NCI-H69 (cell line): ENCODE measurements at regions not wholly inside any gene's neighbourhood (a gene's known extent, or its start where the extent isn't known, plus 50 kb on each side); places are given as distances from the start of the nearest gene placed in this dataset.
"Not testable (repeated sequence)": the region's sequence is repeated elsewhere in the genome, so short reads cannot be mapped to it uniquely, and the experiment has no call there.

ENCODE experiments used
- DNase-seq: peaks from one replicate; lab custom pipeline; 2025; lab: John Stamatoyannopoulos, UW

DNA sequence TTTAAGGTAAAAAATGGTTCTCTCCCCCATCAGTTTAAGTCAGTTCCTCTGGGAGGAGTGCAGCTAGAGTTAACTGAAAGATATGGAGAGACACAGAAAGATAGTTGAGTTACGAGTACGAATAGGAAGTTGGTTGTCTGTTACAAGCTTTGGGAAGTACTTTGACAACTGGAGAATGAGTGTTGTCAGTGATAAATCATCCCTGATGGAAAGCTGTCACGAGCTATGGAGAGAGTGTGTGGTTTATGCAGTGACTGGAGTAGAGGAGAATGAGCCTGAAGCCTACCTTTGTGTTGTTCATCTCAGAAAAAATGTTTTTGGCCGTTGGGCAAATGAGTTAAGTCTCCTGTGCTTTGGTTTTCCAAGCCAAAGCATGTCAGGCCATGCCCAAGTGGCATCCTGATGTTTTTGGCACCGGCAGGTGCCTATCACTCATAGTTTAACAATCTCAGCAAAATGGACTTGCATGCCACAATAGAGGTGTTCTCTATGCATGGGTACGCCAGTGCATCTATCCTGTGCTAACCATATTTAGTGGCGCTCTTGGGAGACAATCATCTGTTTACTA lies 350.2 kb downstream of the IRS2 start:
- no peak for DNase-seq

DNA sequence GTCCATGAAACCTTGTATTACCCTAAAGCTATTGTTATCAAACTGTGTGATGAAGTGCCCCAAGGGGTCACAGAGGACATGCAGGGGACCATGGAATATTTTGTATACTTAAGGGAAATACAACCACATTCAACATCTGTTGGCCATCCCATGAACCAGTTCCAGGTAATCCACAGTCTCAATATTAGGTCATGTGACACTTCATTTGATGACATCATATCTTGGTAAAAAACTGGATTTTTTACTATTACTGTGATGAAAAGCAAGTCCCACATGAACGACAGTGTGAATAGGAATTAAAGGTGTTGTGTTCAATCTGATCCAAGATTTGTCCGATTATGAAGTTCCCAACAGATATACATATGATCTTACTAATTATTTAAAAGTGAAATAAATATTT lies 355.2 kb downstream of the IRS2 start:
- DNase-seq: no peak

DNA sequence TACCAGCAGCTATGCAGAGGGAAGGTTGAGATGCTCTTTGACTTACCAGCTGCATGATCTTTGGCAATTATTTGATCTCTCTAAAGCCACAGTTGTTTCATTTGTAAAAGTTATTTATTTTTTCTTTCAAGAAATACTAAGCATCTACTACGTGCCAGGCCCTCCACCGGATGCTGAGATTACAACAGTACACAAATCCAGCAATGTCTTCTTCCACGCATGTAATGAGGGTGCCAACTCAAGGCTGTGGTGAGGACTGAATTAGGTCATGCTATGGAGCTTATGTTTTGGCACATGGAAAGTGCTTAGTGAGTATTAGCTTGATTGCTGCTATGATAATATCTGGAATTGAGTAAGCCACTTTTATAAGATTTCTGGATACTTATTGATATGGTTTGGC lies 358.2 kb downstream of the IRS2 start:
- DNase-seq: no peak

DNA sequence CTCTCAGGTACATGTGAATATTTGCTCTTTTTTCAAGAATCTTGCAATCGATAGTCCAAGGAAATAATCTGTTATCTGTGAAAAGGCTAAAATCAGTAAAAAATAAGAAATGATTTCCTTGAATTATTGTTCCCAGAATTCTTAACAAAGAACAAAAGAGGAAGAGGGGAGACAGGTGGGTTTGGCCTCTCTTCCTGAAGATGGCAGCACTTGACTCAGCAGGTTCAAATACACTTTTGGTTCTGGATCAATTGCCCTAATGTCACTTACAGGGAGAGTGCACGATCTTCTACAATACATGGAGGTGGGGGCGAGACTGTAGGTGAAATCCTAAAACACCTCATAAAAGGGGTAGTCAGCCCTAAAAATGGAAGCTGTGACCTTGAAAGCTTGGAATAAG lies 358.7 kb downstream of the IRS2 start:
- DNase-seq: no peak

DNA sequence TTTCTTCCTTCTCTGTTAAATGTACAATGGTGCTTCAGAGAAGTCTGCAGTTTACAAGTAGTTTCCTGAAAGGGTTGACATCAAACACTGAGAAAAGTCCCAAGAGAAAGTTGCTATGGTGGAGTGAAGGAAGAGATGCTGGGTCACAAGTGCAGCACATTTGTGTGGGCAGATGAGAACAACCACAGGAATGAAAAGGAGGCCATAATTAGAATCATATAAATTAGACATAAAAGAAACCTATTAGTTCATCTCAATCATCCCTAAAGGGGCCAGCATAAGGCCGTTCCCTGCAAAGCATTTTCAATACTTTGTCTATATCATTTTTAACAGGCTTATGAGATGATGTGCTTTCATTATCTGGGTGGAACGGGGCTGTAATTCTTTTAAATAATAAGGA lies 359.2 kb downstream of the IRS2 start:
- no peak for DNase-seq

DNA sequence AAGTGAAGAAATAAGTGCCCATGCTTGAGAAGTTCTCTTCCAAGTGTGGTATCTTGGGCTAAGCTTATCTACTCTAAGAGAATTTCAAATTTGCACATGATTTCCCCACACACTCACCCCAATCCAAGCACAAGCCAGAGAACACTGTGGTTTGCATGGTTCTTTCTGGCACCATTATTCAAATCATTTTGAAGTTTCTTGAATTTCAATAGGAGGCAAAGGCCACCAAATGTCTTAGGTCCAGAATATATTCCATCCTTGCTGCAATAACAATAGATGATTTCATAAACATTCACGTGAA lies 359.7 kb downstream of the IRS2 start:
- DNase-seq: no peak

DNA sequence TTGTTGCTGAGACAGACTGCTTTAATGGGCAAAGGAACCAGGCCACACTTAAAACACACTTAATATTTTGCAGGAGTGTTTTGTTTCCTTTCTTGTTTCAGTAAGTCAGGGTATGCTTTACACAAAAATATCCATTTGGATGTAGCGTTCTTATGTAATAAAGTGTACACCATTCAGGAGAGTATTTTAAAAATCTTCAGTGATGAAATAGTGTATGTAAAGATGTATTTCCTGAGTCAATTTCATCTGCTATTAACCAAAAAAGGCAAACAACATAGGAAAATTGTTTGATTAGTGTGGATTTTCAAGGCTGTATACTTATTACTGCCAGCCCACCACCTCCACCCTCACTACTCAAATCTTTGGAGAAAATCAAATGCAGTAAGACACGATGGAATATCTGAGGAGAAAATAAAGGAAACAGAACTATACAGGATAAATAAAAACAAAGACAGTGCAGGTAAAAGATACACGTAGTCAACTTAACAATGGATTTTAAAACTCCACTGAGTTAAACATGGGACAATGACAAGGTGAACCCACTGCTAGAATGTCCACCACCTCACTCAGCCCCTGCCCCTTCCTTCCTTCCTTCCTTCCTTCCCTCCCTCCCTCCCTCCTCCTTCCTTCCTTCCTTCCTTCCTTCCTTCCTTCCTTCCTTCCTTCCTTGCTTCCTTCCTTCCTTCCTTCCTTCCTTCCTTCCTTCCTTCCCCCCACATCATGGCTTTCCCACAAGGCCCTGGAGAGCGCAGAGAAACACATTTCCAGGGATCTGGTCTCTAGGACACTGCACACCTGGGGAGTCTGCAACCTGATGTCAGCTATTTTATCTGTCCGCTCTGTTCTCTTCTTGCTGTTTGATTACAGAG lies 360.3 kb downstream of the IRS2 start:
- DNase-seq: no peak

DNA sequence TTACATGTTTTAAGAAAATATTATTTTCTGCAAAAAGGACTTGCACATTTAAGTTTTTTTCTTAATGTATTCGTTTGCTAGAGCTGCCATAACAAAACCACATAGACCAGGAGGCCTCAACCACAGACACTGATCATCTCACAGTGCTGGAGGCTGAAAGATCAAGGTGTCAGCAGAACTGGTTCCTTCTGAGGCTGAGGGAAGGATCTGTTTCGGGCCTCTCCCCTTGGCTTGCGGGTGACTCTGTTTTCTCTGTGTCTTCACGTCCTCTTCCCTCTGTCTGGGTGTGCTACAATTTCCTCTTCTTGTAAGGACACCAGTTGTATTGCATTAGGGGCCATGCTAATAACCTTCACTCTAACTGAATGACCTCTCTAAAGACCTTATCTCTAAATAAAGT lies 364.2 kb downstream of the IRS2 start:
- no peak for DNase-seq

DNA sequence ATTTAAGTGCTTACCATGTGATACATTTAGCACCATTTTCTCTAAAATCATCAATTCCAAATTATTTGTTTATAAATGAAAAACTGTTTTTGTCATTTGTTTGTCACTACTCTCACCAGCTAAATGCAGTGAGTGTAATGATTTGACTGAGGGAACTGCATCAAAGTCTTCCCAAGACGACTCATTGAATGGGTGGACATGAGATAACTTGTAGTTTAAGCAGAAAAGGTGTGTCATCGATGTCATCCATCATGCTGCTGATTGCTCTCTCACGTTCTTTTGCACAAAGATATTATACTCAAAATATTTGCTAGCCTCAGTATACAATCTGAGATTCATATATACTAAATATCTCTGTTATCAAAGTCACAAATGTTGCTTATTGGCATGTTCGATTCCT lies 366.5 kb downstream of the IRS2 start:
- DNase-seq: no peak

DNA sequence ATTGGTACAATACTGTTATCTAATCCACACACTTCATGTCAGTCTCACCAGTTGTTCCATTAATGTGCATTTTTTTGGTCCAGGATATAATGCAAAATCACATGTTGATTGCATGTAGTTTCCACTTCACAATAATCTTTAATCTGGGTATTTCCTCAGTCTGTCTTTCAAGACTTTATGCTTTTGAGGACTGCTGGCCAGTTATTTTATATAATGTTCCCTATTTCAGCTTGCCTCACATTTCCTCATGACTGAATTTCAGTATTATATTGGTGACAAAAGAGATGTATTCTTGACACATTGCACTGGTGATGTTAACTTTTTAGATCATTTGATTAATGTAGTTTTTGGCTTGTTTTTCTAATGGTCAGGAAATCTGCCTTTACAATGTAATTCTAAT lies 368.3 kb downstream of the IRS2 start:
- DNase-seq: no peak

DNA sequence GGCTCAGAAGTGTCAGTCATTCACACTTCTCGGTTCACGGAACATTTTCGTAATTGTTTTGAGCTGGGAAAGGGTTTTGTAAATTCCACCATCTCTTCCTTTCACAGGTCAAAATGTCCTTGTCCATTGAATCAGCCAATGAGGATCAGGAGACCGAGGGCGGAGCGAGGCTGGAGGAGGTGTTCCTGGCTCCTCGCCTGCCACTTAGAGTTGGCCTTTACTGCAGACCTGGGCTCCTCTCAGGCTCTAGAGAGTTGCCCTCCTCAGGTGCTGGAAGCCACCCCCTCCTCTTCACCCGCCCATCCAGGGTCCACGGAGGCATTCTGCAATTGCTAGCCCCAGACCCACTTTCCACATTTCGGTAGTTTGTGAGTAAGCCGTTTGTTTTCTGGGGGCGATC lies 370.4 kb downstream of the IRS2 start:
- DNase-seq: no peak

DNA sequence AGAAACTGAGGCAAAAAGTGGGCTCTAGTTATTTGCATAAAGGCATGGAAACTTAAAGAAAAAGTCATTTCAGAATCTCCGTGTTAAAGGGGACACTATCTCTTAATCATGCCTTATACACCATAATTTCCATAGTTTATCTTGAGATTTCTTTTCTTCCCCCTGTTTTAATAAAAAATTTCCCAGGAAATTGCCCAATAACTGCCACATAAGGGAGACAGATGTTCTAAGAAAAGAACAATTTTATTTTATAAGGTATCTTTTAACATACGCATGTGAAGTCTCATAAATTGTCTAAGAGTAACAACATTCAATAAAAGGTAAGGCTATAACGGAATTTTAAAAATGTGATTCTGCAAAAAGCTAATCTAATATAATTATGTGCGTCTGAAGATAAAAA lies 371.3 kb downstream of the IRS2 start:
- DNase-seq: no peak

DNA sequence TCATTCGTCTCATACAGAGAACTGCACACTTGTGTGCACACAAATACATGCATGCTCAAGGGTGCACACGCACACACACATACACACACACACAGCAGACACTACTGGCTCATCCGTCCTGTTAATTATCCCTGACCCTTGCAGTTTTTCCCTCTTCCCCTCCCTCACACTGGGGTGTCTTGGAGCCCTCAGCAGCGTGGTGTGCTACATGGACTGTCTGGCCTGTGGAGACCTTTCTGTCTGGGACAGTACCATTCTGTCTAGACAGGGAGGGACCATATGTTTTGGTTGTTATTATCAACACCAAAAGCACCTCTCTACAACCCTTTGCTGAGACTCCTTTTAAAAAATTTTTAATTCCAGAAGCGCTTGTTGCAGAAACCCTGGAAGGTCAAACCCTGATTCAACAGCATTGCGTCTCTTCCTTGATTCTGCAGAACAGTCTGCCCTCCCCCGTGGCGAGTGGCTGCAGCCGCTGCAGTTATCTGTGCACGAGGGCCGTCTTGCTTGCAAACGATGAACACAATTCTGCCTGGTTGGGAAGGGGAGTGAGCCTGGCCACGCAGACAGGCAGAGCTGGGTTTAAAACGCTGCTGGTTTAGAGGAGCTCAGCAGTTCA lies 374.0 kb downstream of the IRS2 start:
- DNase-seq: peak; percentile 33

DNA sequence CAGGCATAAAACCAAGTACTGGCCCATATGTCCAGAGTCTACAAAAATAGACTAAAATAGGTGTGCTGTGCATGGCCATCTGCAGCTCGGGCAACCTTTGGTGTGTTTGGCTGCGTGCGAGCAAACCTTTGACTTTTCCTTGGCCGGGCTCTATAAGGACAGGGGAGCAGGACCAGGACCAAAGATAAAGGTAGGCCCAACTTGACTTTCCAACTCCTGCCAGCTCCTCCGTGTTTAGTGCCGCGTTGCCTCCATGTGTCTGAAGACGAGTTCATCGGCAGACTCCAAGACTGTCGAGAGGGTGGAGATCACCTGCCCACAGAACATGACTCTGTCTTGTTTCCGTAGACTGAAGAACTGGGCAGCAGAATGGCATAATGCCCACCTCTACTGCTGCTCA lies 375.5 kb downstream of the IRS2 start:
- DNase-seq: no peak

DNA sequence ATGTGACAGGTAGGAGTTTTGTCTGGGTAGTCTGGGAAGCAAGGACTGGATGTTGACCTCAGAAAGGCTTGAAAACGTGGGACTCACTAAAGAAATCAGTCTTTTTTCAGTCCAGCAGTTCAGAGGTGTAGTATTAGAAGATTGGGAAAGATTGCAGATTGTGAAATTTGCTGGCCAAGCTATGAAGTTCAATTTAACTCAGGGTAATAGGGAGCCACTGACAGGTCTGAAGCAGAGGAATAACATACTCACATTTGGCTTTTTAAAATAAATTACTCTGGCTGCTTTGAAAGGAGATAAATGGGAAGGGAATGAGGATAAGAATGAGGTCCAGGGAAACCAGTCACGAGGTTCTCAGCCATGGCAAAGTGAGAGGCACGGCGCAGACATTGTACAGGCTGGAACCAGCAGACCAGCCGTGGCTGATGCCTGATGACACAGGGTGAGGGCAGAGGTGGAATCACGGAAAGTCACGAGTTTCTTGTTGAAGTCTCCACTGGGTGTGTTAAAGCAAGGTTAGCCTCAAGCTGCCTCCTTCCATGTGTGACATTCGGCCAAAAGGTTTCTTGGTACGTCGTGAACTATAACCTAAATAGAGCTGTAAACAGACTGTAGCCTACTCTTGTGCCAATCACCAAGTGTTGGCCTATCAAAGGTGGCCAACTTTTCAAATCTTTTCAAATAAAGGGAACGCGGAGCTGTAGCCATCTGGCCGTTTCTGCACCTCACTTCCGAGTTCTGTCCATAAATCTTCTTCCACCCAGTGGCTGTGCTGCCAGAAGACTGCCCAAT lies 377.6 kb downstream of the IRS2 start:
- no peak for DNase-seq

DNA sequence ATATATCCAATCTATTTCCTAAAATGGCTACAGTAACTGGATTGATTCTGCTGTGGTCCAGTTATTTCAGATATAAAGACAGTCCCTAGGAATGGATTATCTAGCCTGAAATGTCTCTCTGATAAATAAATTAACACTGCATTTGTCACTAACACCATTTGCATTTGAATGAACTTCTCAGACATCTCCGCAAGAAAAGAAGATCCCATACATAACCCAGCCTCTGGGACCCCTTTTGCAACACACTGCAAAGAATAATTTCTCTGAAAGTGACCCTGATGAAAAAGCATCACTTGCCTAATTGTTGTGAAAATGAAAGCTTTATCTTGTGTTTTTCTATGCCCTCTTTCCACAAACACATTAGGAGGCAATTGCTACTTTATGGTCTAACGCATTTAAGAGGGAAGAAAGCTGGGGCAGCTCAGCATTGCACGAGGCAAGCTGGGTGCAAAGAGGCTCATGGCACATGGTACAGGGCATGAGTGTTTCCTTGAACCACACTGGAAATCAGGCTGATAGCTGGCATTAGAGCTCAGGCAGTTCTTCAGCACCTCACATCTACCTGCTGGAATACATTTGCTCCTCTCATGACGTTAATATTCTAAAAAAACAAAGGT lies 379.9 kb downstream of the IRS2 start:
- no peak for DNase-seq

DNA sequence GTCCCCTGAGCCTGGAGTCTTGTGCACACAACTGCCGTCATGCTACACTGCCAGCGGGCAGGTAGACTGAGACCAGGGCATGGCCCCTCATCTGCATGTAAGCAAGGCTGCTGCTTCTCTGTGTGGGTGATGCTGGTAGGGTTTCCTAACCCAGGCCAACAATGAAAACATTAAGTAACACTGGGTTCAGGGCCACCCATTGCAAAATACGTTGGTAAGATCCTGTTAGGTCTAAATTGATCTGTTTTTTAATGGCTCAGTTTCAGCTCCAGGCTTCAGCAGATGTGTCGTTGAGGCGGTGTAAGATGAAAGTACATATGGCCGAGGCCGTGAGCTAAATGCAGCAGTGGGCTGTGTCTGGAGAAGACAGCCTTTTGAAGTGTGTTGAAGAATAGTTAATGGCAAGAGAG lies 383.4 kb downstream of the IRS2 start:
- no peak for DNase-seq

DNA sequence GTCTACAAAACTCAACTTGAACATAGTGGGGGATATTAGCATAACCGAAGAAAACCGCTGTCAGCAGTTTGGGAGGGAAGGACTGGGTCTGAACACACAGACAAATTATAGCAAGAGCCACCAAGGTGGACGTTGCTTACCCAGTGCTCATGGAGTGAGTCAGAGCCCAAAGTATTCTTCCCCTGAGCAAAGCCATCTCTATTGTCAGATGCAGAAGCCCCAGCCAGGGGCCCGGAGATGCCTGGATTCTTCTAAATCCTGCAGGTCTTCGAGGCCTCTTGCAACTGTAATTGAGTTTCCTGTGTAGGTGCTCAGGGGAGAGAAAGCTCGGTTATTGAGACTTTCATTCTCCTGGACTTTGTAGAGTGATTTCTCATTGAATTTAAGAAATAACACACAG lies 384.5 kb downstream of the IRS2 start:
- no peak for DNase-seq

DNA sequence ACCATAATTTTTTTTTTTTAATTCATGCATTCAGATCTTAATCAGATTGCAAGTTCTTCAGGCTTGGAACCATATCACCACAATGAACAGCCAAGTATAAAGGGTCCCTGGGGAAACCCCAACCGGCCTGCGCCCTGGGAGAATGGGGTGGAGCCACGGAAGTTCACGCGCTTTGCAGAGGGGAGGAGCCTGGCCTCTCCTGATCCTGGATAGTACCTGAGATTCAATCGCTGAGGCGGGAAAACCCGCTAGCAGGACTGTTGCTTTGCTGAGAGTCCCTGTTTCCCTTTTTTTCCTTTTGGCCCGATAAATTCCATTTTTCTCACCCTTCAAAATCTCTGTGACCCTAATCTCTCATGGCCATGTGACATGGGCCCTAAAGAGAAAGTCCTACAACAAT lies 385.1 kb downstream of the IRS2 start:
- DNase-seq: no peak

DNA sequence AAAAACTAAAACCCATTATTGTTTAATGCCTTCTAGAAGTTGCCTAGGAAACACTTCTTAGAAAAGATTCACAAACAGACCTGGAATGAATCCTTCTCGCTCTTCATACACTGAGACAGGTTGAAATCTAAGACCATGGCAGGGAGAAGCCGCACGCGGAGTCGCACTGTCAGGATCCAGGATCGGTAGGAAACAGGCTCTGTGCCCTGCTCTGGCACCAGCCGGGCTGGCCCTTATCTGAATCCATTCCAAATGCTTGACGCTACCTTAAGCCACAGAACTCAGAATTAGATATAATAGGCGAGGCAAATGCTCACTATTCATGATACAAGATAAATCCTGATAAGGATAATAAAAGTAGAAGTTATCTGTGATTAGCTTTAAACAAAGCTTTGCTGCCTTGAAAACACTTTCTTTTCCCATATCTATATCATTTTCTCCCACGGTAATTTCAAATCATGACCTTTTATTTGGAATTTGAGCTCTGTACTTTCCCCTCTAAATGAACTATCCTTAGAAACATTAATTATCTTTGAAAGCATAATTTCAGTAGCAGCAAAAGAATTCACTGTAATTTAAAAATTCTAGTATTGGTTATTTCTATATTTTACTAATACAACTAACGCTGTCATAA lies 385.6 kb downstream of the IRS2 start:
- no peak for DNase-seq

DNA sequence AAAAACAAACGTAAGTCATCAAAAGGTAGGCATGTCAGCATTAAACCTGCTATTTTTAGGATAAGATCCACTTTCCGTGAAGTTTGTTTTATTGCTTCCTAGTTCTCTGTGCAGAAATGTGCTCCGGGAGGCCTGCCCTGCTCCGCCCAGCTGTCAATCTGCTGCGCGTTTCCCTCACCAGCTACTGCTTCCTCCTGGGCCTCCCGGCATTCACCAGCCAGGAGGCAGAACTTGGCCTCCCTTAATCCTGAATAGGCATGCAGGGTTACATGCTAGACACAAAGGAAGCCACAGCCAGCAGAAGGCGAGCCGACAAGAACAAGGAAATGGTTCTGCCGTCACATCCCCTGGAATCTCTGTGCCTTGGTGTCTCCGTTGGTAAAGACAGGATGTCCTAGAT lies 386.2 kb downstream of the IRS2 start:
- no peak for DNase-seq

DNA sequence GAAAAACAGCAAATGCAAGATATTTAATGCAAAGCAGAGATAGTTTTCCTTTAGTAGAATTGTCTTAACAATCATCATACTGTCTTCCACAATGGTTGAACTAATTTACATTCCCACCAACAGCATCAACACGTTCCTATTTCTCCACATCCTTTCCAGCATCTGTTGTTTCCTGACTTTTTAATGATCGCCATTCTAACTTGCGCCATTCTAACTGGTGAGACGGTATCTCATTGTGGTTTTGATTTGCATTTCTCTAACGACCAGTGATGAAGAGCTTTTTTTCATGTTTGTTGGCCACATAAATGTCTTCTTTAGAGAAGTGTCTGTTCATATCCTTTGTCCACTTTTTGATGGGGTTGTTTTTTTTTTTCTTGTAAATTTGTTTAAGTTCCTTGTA lies 388.3 kb downstream of the IRS2 start:
- not testable (repeated sequence) for DNase-seq
